Naive thymus-derived CD8-positive, alpha-beta T cell (primary cell): ENCODE measurements at regions not wholly inside any gene's neighbourhood (a gene's known extent, or its start where the extent isn't known, plus 50 kb on each side); places are given as distances from the start of the nearest gene placed in this dataset.

Source experiments
- ATAC-seq, 2 donors: fragments of 150-1000 bp; cut with Tn5 transposase in 1 of 2; sonication (Bioruptor Pico), chemical (Tn5 transposase) in 1 of 2; 1 replicate in 1 of 2; 2 replicates in 1 of 2; pipeline ENCODE4 v1.10.0; 2021; ENCODE audit warnings: mild to moderate bottlenecking in 2 of 2, moderate library complexity in 2 of 2
- POLR2A ChIA-PET: fragments of 350-600 bp; sonication (Branson Sonifier 250); formaldehyde crosslinking; loops from one replicate; lab custom pipeline; 2021; ENCODE audit warnings: antibody characterized with exemption; lab: Charles Lee
- DNase-seq, 10 donors: peaks; one replicate each; pipeline versions ENCODE4 v3.0.0 to v3.0.0-alpha.2; 2020 to 2022
- H3K27ac Mint-ChIP-seq, 10 donors: one replicate each; pipeline ENCODE4 v1.8.0; 2020 to 2022; ENCODE audit warnings: mild to moderate bottlenecking in 10 of 10, mixed read lengths in 10 of 10, moderate library complexity in 4 of 10, inconsistent platforms in 1 of 10
- H3K27me3 Mint-ChIP-seq, 5 donors: one replicate each; pipeline ENCODE4 v1.8.0; 2021 to 2022; ENCODE audit warnings: mixed read lengths in 5 of 5
- H3K36me3 Mint-ChIP-seq, 3 donors: one replicate each; pipeline ENCODE4 v1.8.0; 2020 to 2022; ENCODE audit warnings: mixed read lengths in 3 of 3, mild to moderate bottlenecking in 2 of 3, inconsistent platforms in 1 of 3
- H3K4me1 Mint-ChIP-seq, 4 donors: one replicate each; pipeline ENCODE4 v1.8.0; 2021 to 2022; ENCODE audit warnings: mixed read lengths in 4 of 4
- H3K4me3 Mint-ChIP-seq, 10 donors: one replicate each; pipeline ENCODE4 v1.8.0; 2020 to 2022; ENCODE audit warnings: mild to moderate bottlenecking in 10 of 10, mixed read lengths in 10 of 10, moderate library complexity in 6 of 10, inconsistent platforms in 1 of 10
- H3K9me3 Mint-ChIP-seq, 9 donors: one replicate each; pipeline ENCODE4 v1.8.0; 2020 to 2022; ENCODE audit warnings: mixed read lengths in 9 of 9, mild to moderate bottlenecking in 3 of 9, inconsistent platforms in 1 of 9, moderate library complexity in 1 of 9

DNA sequence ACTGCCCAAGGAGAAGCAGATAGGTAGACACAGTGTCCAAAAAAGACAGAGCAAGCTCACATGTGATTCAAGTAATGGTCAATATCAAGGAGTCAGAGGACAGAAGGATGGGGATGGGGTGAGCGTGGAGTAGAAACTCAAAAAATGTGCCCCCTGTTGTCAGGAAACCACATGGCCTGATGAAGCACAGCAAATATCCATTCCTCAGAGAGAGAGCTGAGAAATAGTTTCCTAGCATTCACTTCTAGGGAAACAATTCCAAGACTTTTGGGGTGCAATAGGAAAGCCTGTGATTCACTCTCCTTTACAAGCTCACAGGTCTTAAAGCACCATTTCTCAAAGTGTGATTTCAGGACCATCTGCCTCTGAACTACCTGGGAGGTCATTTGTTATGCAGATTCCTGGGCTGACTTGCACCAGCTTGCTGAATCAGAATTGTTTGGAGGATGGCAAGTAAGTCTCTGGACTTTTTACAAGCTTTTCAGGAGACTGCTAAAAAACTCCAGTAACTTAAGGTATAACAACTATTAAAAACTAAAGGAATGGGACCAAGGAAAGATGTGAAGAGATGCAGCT, 432.8 kb downstream of the HDGFL1 start:
- POLR2A ChIA-PET, result no interaction called here
- no peak for DNase-seq
- Mint-ChIP-seq H3K9me3 (peaks cover 0 to 17% (median 2%) of the 10 kb centered on the region in 9 donors), H3K36me3 (no peaks in the 10 kb centered on the region), H3K4me3 (no peak overlapping the region), H3K27me3 (peaks cover 0 to 3% (median 0%) of the 10 kb centered on the region in 5 donors), H3K4me1 (no peaks in the 10 kb centered on the region), H3K27ac (no peak overlapping the region)
- ATAC-seq, result no peak

DNA sequence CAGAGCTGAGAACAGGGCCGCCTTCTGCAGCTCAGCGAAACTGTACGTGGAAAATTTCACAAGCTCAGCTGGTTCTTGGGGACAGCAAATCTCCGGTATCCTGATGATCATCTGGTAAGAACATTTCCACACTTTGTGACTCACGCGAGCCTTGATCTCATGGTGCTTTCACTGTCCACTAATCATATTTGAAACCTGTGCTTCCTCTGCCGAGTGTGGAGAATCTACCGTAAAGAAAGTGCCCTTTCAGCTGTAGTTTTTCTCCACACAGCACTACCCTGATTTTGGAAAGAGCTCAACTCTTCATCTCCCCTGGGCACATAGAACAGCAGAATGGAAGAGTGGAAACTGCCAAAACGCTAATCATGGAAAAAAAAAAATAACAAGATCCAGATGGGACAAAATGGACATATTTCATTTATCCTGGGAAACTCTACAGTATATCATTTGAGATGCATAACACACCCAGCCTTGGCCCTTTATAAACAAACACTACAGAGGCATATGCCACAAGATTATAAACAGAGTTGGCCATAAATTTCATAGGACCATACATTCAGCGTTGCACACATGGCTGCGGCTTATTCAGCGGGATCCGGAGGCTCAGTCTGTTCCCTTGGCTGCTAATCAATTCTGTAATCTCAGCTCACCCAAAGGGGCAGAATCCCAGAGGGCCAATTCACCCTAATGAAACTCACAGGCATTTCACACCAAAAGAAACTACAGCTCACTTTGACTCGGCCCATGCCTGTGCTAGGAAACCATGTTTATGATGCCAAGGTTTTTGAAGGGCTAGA, 434.5 kb downstream of the HDGFL1 start:
- DNase-seq (no peak), ATAC-seq (no peak)
- POLR2A ChIA-PET, result no interaction called here
- Mint-ChIP-seq H3K36me3 (no peaks in the 10 kb centered on the region), H3K4me3 (no peak overlapping the region), H3K9me3 (peaks cover 0 to 17% (median 2%) of the 10 kb centered on the region in 9 donors), H3K27me3 (peaks cover 0 to 3% (median 0%) of the 10 kb centered on the region in 5 donors), H3K27ac (no peak overlapping the region), H3K4me1 (no peaks in the 10 kb centered on the region)

DNA sequence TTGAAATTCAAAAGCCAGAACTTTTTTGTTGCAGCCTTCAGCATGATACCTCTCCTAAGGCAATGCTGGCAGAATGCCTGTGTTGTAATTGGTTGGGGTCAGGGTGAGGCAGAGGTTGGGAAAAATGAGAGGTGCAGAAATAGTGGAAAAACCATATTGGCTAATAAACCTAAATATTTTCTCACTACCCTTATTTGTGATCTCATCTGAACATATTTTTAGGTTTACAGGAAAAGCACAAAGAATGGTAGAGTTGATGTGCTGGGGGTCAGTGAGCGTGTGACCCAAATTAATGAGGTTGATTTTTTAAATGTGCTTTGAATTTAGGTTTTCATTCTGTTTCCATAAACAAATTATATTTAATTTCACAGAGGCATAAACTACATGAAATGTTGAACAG, 437.3 kb downstream of the HDGFL1 start:
- POLR2A ChIA-PET, result no interaction called here
- Mint-ChIP-seq H3K27ac (no peak overlapping the region), H3K36me3 (no peaks in the 10 kb centered on the region), H3K9me3 (peaks cover 0 to 10% (median 0%) of the 10 kb centered on the region in 9 donors), H3K4me1 (no peaks in the 10 kb centered on the region), H3K27me3 (peaks cover 0 to 3% (median 0%) of the 10 kb centered on the region in 5 donors), H3K4me3 (no peak overlapping the region)
- ATAC-seq (no peak), DNase-seq (no peak)

DNA sequence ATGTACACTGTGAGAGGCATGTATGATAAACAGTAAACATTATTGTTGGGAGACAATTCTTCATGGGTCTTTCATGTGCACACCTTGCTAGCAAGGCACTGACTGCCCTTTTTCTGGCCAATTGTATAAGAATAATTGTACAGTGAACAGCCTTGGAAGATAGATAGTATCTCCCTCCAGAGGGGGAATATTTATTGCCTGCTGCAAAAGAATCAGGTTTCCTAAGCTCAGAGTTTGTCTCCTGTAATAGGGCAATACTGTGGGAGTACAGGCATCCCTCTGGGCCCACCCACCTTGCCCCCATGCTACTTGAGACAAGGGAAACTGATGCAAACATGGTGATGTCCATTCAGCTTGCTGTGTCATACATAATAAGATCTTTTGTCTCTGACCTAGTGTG, 442.2 kb downstream of the HDGFL1 start:
- H3K27me3 Mint-ChIP-seq, result peaks cover 0 to 1% (median 0%) of the 10 kb centered on the region in 5 donors
- no peak for DNase-seq
- no peak for ATAC-seq
- peaks cover 0 to 7% (median 0%) of the 10 kb centered on the region in 9 donors for H3K9me3 Mint-ChIP-seq
- H3K4me1 Mint-ChIP-seq, result no peaks in the 10 kb centered on the region
- POLR2A ChIA-PET, result no interaction called here
- H3K4me3 Mint-ChIP-seq, result no peak overlapping the region
- no peak overlapping the region for H3K27ac Mint-ChIP-seq
- no peaks in the 10 kb centered on the region for H3K36me3 Mint-ChIP-seq

DNA sequence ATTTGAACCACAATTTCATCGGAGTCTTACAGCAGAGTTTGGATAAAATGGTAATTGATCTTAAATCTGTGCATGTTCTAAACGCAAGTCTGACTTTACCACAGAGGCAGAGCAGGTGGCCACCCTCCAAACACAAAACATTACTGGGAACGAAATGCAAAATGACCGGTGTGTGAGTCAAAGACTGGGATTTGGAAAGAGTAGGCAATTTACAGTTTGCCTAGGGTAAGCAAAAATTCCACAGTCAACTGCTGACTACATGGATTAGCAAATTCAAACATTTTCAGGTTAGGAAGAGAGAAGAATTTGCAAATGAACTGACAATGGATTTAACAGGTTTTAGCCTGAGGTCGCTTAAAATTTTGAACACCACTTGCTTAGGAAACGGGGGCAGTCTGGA, 444.4 kb downstream of the HDGFL1 start:
- H3K9me3 Mint-ChIP-seq, result peaks cover 0 to 9% (median 0%) of the 10 kb centered on the region in 9 donors
- H3K4me1 Mint-ChIP-seq, result no peaks in the 10 kb centered on the region
- peaks cover 0 to 1% (median 0%) of the 10 kb centered on the region in 5 donors for H3K27me3 Mint-ChIP-seq
- H3K27ac Mint-ChIP-seq, result no peak overlapping the region
- no peak overlapping the region for H3K4me3 Mint-ChIP-seq
- DNase-seq (no peak), ATAC-seq (no peak)
- POLR2A ChIA-PET, result no interaction called here
- no peaks in the 10 kb centered on the region for H3K36me3 Mint-ChIP-seq

DNA sequence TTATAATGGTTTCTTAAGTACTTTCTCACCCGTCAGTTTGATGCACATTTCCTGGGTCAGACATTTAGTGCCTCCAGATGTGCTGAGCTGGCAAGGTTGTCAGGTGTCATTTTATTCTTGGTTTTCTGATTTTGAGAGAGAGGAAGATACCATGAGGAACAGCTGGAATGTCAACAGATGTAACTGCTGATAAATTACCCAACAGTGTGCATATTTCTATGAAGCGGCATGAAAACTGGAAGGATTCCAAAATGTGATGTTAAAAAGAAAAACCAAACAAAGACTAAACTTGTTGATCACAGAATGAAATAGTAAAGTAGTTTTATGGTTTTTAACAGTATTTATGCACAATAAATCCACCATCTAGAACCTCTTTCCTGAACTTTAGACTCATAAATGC, 447.3 kb downstream of the HDGFL1 start:
- H3K4me1 Mint-ChIP-seq, result no peaks in the 10 kb centered on the region
- POLR2A ChIA-PET, result no interaction called here
- H3K4me3 Mint-ChIP-seq, result no peak overlapping the region
- ATAC-seq, result no peak
- H3K27ac Mint-ChIP-seq, result no peak overlapping the region
- H3K36me3 Mint-ChIP-seq, result no peaks in the 10 kb centered on the region
- DNase-seq, result no peak
- H3K27me3 Mint-ChIP-seq, result peaks cover 0 to 1% (median 0%) of the 10 kb centered on the region in 5 donors
- H3K9me3 Mint-ChIP-seq, result peaks cover 0 to 2% (median 0%) of the 10 kb centered on the region in 9 donors

DNA sequence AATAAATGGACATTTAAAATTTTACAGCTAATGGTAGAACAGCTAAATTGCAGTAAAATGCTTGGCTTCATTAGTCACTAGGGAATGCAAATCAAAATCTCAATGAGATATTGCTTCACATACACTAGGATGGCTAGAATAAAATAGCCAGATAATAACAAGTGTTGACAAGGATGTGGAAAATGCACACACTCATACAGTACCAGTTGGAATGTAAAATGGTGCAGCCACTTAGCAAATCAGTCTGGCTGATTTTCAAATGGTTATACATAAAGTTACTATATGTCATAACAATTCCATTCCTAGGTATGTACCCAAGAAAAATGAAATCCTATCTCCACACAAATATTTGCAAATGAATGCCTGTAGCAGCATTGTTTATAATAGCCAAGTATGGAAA, 452.1 kb downstream of the HDGFL1 start:
- Mint-ChIP-seq H3K36me3 (no peaks in the 10 kb centered on the region), H3K9me3 (peaks cover 0 to 3% (median 0%) of the 10 kb centered on the region in 9 donors), H3K27ac (no peak overlapping the region), H3K27me3 (no peaks in the 10 kb centered on the region), H3K4me1 (no peaks in the 10 kb centered on the region), H3K4me3 (no peak overlapping the region)
- DNase-seq (no peak), ATAC-seq (no peak)
- POLR2A ChIA-PET, result no interaction called here

DNA sequence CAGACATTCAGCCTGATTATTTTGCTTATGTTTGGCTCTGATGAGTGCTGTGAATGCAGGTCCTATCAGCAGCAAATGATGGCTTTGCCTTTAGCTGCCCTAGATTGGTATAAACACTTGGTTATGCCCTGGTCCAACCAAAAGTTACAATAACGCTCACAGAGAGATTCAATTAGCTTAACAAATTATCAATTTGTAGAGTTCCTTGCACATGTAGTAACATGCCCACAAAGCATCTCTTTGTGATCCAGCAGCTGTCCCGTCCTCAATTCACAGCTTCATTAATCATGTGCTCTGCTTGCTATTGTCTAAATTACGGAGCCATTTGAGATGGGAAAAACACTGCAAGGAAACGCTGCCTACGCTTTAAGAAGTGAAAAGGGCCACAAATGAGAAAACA, 457.9 kb downstream of the HDGFL1 start:
- no peaks in the 10 kb centered on the region for H3K4me1 Mint-ChIP-seq
- H3K27ac Mint-ChIP-seq, result no peak overlapping the region
- POLR2A ChIA-PET, result no interaction called here
- no peak for DNase-seq
- no peaks in the 10 kb centered on the region for H3K27me3 Mint-ChIP-seq
- H3K36me3 Mint-ChIP-seq, result no peaks in the 10 kb centered on the region
- H3K4me3 Mint-ChIP-seq, result no peak overlapping the region
- H3K9me3 Mint-ChIP-seq, result no peaks in the 10 kb centered on the region
- no peak for ATAC-seq

DNA sequence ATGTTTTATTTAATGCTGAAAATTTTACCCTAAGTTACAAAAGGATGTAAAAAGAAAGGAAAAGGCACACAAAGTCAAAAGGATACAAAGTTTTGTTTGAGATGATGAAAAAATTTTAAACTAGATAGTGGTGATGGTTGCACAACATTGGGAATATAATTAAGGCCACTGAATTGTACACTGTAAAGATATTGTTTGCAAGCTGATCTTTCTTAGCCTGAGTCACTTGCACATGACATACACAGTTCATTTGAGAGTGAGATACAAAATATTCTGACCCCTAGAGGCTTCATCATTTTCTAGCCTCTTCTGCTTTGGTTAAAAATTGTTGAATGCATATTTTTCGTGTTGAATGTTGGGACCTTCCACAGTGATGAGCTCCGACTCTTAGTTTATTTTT, 462.6 kb downstream of the HDGFL1 start:
- Mint-ChIP-seq H3K27me3 (no peaks in the 10 kb centered on the region), H3K36me3 (no peaks in the 10 kb centered on the region), H3K9me3 (no peaks in the 10 kb centered on the region), H3K27ac (no peak overlapping the region), H3K4me1 (no peaks in the 10 kb centered on the region), H3K4me3 (no peak overlapping the region)
- DNase-seq, result no peak
- no peak for ATAC-seq
- POLR2A ChIA-PET, result no interaction called here

DNA sequence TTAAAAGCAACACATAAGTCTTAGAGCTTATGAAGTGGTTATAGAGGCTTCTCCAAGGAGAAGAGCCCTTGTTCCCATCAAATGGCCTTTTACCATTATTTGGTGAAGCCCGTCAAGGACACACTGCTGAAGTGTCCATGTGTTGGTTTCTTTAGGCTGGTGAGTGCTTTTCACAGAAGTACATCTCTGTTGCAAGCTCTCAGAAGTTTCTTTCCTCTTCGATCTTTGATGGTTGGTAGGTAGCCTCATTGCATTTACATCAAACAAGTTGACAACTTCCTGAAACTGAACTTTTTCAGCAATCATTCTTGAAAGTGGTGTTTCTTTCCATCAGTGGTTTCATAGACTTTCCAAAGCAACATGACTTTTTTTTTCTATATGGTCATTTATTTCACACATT, 465.6 kb downstream of the HDGFL1 start:
- H3K27ac Mint-ChIP-seq, result no peak overlapping the region
- no peak overlapping the region for H3K4me3 Mint-ChIP-seq
- ATAC-seq, result no peak
- H3K36me3 Mint-ChIP-seq, result no peaks in the 10 kb centered on the region
- H3K4me1 Mint-ChIP-seq, result no peaks in the 10 kb centered on the region
- no peaks in the 10 kb centered on the region for H3K27me3 Mint-ChIP-seq
- POLR2A ChIA-PET, result no interaction called here
- DNase-seq, result no peak
- H3K9me3 Mint-ChIP-seq, result peaks cover 0 to 3% (median 0%) of the 10 kb centered on the region in 9 donors

DNA sequence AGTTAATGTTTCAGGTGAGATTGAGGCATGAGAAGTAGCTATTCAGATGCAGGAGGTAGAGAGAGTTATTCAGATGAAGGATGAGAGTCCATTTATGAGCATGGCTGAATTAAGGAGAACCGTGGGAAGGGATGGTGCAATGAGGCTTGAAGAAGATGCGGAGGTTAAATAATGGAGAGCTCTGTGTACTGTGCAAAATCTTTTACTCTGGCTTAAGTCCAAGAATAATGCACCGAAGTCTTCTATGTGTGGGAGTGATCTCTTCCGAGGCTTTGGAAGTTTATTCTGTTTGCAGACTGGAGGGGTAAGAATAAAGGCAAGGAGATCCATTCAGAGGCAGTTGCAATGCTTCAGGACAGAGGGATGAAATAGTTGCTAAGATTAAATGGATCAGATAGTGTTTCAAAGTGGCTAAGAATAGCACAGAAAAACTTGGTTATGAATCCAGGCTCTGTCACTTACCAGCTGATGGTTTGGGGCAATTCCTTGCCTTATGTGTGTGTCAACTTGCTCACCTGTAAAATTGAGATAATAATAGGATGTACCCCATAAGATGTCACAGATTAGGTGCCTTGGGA, 467.1 kb downstream of the HDGFL1 start:
- POLR2A ChIA-PET, result no interaction called here
- peaks cover 0 to 3% (median 0%) of the 10 kb centered on the region in 9 donors for H3K9me3 Mint-ChIP-seq
- H3K36me3 Mint-ChIP-seq, result no peaks in the 10 kb centered on the region
- no peaks in the 10 kb centered on the region for H3K4me1 Mint-ChIP-seq
- no peaks in the 10 kb centered on the region for H3K27me3 Mint-ChIP-seq
- no peak overlapping the region for H3K27ac Mint-ChIP-seq
- H3K4me3 Mint-ChIP-seq, result no peak overlapping the region
- DNase-seq, result no peak
- no peak for ATAC-seq

DNA sequence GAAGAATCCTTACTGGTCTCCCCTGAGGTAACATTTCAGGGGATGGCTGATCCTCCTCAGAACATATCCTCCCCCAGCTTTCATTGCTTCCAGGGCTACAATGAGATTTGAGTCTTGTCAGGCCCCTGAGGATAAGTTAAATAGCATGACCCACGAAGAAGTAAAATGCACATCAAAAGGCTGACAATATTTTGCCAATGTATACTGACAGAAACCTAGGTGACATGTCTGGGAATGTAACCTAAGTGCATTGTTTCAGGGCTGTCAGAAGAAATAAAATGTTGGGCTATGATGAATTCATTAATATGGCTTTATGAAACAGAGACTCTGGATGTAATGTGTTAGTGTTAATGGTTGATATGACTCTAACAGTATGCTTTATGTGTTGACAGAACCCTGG, 471.5 kb downstream of the HDGFL1 start:
- DNase-seq (no peak), ATAC-seq (no peak)
- Mint-ChIP-seq H3K27ac (no peak overlapping the region), H3K4me1 (no peaks in the 10 kb centered on the region), H3K4me3 (no peak overlapping the region), H3K36me3 (no peaks in the 10 kb centered on the region), H3K27me3 (no peaks in the 10 kb centered on the region), H3K9me3 (peaks cover 0 to 5% (median 0%) of the 10 kb centered on the region in 9 donors)
- POLR2A ChIA-PET, result no interaction called here

DNA sequence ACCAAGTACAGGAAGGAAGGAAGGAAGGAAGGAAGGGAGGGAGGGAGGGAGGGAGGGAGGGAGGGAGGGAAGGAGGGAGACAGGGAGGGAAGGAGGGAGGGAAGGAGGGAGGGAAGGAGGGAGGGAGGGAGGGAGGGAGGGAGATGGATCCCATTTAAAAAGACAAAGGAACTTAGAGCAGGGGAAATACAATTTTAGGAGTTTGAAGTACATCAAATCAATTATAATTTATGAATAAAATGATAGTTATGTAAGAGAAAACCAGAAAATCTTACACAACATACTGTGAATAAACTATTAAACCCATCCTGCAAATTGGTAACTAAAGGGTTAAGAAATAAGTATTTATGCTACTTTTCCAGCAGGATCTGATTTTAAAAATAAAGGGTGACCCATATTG, 475.9 kb downstream of the HDGFL1 start:
- H3K9me3 Mint-ChIP-seq, result peaks cover 0 to 10% (median 3%) of the 10 kb centered on the region in 9 donors
- POLR2A ChIA-PET, result no interaction called here

More for the DNA sequence above, 475.9 kb downstream of the HDGFL1 start:
- no peaks in the 10 kb centered on the region for H3K36me3 Mint-ChIP-seq
- H3K4me3 Mint-ChIP-seq, result no peak overlapping the region
- ATAC-seq (no peak), DNase-seq (no peak)
- H3K4me1 Mint-ChIP-seq, result no peaks in the 10 kb centered on the region
- no peak overlapping the region for H3K27ac Mint-ChIP-seq
- H3K27me3 Mint-ChIP-seq, result no peaks in the 10 kb centered on the region
